Thyroid gland (tissue), 4 donors: ENCODE measurements at regions not wholly inside any gene's neighbourhood (a gene's known extent, or its start where the extent isn't known, plus 50 kb on each side); places are given as distances from the start of the nearest gene placed in this dataset.
"Not testable (repeated sequence)": the region's sequence is repeated elsewhere in the genome, so short reads cannot be mapped to it uniquely, and the experiment has no call there.

Experiments
- POLR2A ChIP-seq, 2 donors: fragments of 450-650 bp; IDR thresholded peaks; one replicate each; pipeline ENCODE4 v1.6.1; 2017; ENCODE audit warnings: antibody characterized with exemption in 2 of 2, mild to moderate bottlenecking in 2 of 2, moderate library complexity in 1 of 2
- TF ChIP-seq, protein P1 (sequence below), 6 experiments: fragments of 200-600 bp in 3 of 6; fragments of 450-650 bp in 3 of 6; sonication (generic) in 3 of 6; IDR thresholded peaks; one replicate each; pipeline ENCODE4 v1.5.1; 2016 to 2019; ENCODE audit warnings: antibody characterized with exemption in 6 of 6, mild to moderate bottlenecking in 2 of 6, inconsistent platforms in 1 of 6, moderate library complexity in 1 of 6

DNA sequence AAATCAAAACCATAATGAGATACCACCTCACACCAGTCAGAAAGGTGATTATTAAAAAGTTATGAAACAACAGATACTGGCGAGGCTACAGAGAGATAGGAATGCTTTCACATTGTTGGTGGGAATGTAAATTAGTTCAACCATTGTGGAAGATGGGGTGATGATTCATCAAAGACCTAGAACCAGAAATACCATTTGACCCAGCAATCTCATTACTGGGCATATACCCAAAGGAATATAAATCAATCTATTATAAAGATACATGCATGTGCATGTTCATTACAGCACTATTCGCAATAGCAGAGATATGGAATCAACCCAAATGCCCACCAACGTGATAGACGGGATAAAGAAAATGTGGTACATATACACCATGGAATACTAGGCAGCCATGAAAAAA, 56.5 kb upstream of the SNRK start:
- not testable (repeated sequence) for TF ChIP-seq POLR2A (IDR thresholded peaks at IDR 0.05)
- TF ChIP-seq, protein P1, sequence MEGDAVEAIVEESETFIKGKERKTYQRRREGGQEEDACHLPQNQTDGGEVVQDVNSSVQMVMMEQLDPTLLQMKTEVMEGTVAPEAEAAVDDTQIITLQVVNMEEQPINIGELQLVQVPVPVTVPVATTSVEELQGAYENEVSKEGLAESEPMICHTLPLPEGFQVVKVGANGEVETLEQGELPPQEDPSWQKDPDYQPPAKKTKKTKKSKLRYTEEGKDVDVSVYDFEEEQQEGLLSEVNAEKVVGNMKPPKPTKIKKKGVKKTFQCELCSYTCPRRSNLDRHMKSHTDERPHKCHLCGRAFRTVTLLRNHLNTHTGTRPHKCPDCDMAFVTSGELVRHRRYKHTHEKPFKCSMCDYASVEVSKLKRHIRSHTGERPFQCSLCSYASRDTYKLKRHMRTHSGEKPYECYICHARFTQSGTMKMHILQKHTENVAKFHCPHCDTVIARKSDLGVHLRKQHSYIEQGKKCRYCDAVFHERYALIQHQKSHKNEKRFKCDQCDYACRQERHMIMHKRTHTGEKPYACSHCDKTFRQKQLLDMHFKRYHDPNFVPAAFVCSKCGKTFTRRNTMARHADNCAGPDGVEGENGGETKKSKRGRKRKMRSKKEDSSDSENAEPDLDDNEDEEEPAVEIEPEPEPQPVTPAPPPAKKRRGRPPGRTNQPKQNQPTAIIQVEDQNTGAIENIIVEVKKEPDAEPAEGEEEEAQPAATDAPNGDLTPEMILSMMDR (IDR thresholded peaks at IDR 0.05), result not testable (repeated sequence)
